A673 (cell line): ENCODE measurements at regions not wholly inside any gene's neighbourhood (a gene's known extent, or its start where the extent isn't known, plus 50 kb on each side); places are given as distances from the start of the nearest gene placed in this dataset.
"Not testable (repeated sequence)": the region's sequence is repeated elsewhere in the genome, so short reads cannot be mapped to it uniquely, and the experiment has no call there.

Experiments used
- BruUV-seq: library from RNA; stranded (reverse); fragments of 400-500 nt; replicated peaks from 2 replicates; lab custom pipeline; 2021; lab: Mats Ljungman, UMichigan
- CTCF ChIA-PET: fragments of 300-600 bp; sonication (Branson Sonifier 250); formaldehyde crosslinking; loops from one replicate; lab custom pipeline; 2022; ENCODE audit warnings: antibody characterized with exemption; lab: Charles Lee
- POLR2A ChIA-PET: fragments of 300-600 bp; sonication (Branson Sonifier 250); formaldehyde crosslinking; loops from one replicate; lab custom pipeline; 2022; ENCODE audit warnings: antibody characterized with exemption; ENCODE audit not compliant: low non-redundant PET; lab: Charles Lee
- DNase-seq: peaks from one replicate; pipeline ENCODE4 v3.0.0-alpha.2; 2015; ENCODE audit warnings: low spot score
- H3K27ac ChIP-seq: fragments of 200-600 bp; sonication (generic); 2 replicates; pipeline ENCODE4 v1.5.1; 2016; ENCODE audit warnings: mixed run types, low read depth, mild to moderate bottlenecking, mixed read lengths, antibody characterized with exemption, low read length; ENCODE audit not compliant: poor library complexity, severe bottlenecking
- H3K27me3 ChIP-seq: fragments of 200-600 bp; sonication (generic); replicated peaks from 2 replicates; pipeline ENCODE4 v1.6.1; 2017; ENCODE audit warnings: mixed run types, low read depth, mild to moderate bottlenecking, mixed read lengths, antibody characterized with exemption, low read length; ENCODE audit not compliant: insufficient read depth, poor library complexity
- H3K36me3 ChIP-seq: fragments of 200-600 bp; sonication (generic); 2 replicates; pipeline ENCODE4 v1.6.1; 2016; ENCODE audit warnings: mixed run types, mild to moderate bottlenecking, mixed read lengths, antibody characterized with exemption, low read length; ENCODE audit not compliant: insufficient read depth, poor library complexity, severe bottlenecking
- H3K4me1 ChIP-seq: fragments of 200-600 bp; sonication (generic); 2 replicates; pipeline ENCODE4 v1.6.1; 2017; ENCODE audit warnings: mixed run types, mild to moderate bottlenecking, mixed read lengths, antibody characterized with exemption, low read length; ENCODE audit not compliant: insufficient read depth, poor library complexity, severe bottlenecking
- H3K4me3 ChIP-seq: fragments of 200-600 bp; sonication (generic); 2 replicates; pipeline ENCODE4 v1.5.1; 2016; ENCODE audit warnings: low read depth, mixed run types, mild to moderate bottlenecking, mixed read lengths, low read length; ENCODE audit not compliant: poor library complexity, severe bottlenecking
- H3K9me3 ChIP-seq: fragments of 200-600 bp; sonication (generic); 2 replicates; pipeline ENCODE4 v1.6.1; 2016; ENCODE audit warnings: mixed run types, low read depth, mild to moderate bottlenecking, mixed read lengths, antibody characterized with exemption, low read length; ENCODE audit not compliant: poor library complexity, severe bottlenecking
- CTCF ChIP-seq: fragments of 300-800, 200-600 bp; sonication (generic); conservative IDR thresholded peaks from 2 replicates; pipeline ENCODE4 v1.5.1; 2017; ENCODE audit warnings: low read depth, mild to moderate bottlenecking, antibody characterized with exemption, low read length, moderate library complexity, mixed read lengths
- intact Hi-C: fragments of 100-400 bp; cut with micrococcal nuclease; formaldehyde crosslinking; loops from one replicate; pipeline ENCODE4 v1.10.0; 2022; ENCODE audit not compliant: unreplicated experiment

DNA sequence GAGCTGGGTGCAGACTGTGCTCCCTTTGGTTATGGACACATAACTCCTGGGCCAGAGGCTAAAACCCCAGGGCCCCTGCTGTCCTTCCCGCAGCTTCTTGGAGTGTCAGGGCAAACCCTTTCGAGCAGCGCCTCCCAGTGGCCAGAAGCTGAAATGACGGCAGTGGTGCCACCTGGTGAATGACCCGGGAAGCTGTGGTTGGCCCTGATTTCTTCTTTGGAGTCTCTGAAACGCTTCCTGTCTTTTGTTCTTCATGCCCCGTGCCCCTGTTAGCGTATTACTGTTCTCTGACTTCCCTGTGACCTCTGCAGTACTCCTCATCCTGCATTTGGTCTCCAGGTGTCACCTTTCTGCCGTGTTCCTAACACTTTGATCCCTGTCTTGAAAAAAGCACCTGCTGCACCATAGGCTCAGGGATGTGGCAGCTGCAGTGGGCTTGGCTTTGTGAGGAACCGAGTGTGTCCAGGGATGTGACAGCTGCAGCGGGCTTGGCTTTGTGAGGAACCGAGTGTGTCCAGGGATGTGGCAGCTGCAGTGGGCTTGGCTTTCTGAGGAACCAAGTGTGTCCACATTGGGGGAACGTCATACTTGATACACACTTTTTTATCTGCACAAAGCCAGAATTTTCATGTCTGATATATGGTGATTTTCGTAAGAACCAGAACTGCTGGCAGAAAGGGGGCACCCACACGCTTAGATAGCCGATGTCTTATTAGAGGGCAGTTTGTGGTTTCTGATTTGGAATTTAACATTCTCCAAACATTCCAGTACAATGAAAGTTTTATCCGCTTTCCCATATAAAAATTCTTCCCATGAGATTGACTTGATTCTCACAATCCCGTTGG lies 241.8 kb upstream of the FRG2C start:
- TF ChIP-seq CTCF: peak; percentile 49; the same call in 1 of the 2 replicates
- H3K4me1 ChIP-seq, H3K27ac ChIP-seq, H3K4me3 ChIP-seq, H3K36me3 ChIP-seq, H3K27me3 ChIP-seq, DNase-seq, POLR2A ChIA-PET, H3K9me3 ChIP-seq: not testable (repeated sequence)
- CTCF ChIA-PET: interaction anchor here (0.7 kb wide), 1 partner anchor 131 kb away, joined by 3 read pairs; no protein-coding TSS in a partner anchor
- intact Hi-C loops: loop anchor here (5.0 to 10.0 kb wide), 2 partner anchors 130 to 228 kb away; no protein-coding TSS in a partner anchor
- BruUV-seq: TSS peak; percentile 27

- H3K36me3 ChIP-seq, POLR2A ChIA-PET, H3K4me1 ChIP-seq, BruUV-seq, DNase-seq, H3K9me3 ChIP-seq, H3K27ac ChIP-seq, H3K27me3 ChIP-seq, CTCF ChIA-PET, H3K4me3 ChIP-seq: not testable (repeated sequence)
- intact Hi-C loops: loop anchor here (5.0 to 10.0 kb wide), 2 partner anchors 127 to 231 kb away; no protein-coding TSS in a partner anchor
Measured at GRCh38 chr3:75425379-75425778, 238.7 kb upstream of the FRG2C start.

GRCh38 chr3:75427486-75427885 lies 236.6 kb upstream of the FRG2C start:
- intact Hi-C loops: loop anchor here (5.0 to 10.0 kb wide), 2 partner anchors 125 to 233 kb away; no protein-coding TSS in a partner anchor
- H3K27ac ChIP-seq, H3K27me3 ChIP-seq, H3K9me3 ChIP-seq, H3K36me3 ChIP-seq, POLR2A ChIA-PET, DNase-seq, H3K4me1 ChIP-seq, CTCF ChIA-PET, H3K4me3 ChIP-seq, BruUV-seq: not testable (repeated sequence)

DNA sequence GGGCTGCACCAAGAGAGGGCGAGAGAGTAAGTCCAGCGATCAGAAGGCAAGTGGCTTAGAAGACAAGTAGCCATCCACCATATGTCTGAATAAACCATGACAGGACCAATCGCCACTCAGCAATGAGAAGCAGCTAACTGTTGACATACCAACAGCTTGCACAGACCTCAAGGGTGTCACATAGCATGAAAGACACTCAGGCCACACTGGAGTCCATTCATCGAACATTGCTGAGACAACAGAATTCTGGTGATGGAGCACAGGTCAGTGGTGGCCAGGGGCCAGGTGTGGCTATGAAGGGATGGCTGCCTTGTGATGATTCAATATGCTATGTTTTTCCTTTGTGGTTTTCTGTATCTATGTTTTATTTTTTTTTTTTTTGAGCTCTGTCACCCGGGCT lies 236.2 kb upstream of the FRG2C start:
- H3K36me3 ChIP-seq, H3K27ac ChIP-seq, H3K27me3 ChIP-seq, H3K4me1 ChIP-seq, H3K4me3 ChIP-seq, H3K9me3 ChIP-seq, DNase-seq, CTCF ChIA-PET, BruUV-seq, POLR2A ChIA-PET: not testable (repeated sequence)
- intact Hi-C loops: loop anchor here (5.0 to 10.0 kb wide), 2 partner anchors 124 to 233 kb away; no protein-coding TSS in a partner anchor
